ENCODE measurements at regions not wholly inside any gene's neighbourhood (a gene's known extent, or its start where the extent isn't known, plus 50 kb on each side); places are given as distances from the start of the nearest gene placed in this dataset.
"Not testable (repeated sequence)": the region's sequence is repeated elsewhere in the genome, so short reads cannot be mapped to it uniquely, and the experiment has no call there.

- no peaks in the 10 kb centered on the region for H3K36me3 Mint-ChIP-seq (ENCODE audit: insufficient read depth)
- TF ChIP-seq CTCF (IDR thresholded peaks at IDR 0.05; ENCODE audit: unreplicated experiment), result no peak
- H3K4me1 Mint-ChIP-seq (ENCODE audit: low read depth), result no peaks in the 10 kb centered on the region
- peaks cover 12% of the 10 kb centered on the region for H3K9me3 Mint-ChIP-seq (ENCODE audit: low read depth)
- no peak for DNase-seq (ENCODE audit: low spot score, unreplicated experiment)
- no peak overlapping the region for H3K4me3 Mint-ChIP-seq (ENCODE audit: low read depth)
- no peak overlapping the region for H3K27ac Mint-ChIP-seq
- no peaks in the 10 kb centered on the region for H3K27me3 Mint-ChIP-seq
Observed at GRCh38 chr5:92051741-92052140, 668.6 kb upstream of the ARRDC3 start.

- Mint-ChIP-seq H3K27me3 (no peaks in the 10 kb centered on the region), H3K27ac (no peak overlapping the region), H3K4me1 (ENCODE audit: low read depth) (peaks cover 1% of the 10 kb centered on the region)
Observed at GRCh38 chr5:92050970-92051369, 667.9 kb upstream of the ARRDC3 start.

GRCh38 chr5:92041911-92042660 is 659.0 kb upstream of the ARRDC3 start:
- Mint-ChIP-seq H3K4me3 (ENCODE audit: low read depth) (no peak overlapping the region), H3K36me3 (ENCODE audit: insufficient read depth) (no peaks in the 10 kb centered on the region), H3K4me1 (ENCODE audit: low read depth) (peaks cover 1% of the 10 kb centered on the region), H3K27me3 (no peaks in the 10 kb centered on the region), H3K27ac (no peak overlapping the region), H3K9me3 (ENCODE audit: low read depth) (peaks cover 2% of the 10 kb centered on the region)
- DNase-seq (ENCODE audit: low spot score, unreplicated experiment), result no peak
- no peak for TF ChIP-seq CTCF (IDR thresholded peaks at IDR 0.05; ENCODE audit: unreplicated experiment)

More at GRCh38 chr5:92050970-92051369, 667.9 kb upstream of the ARRDC3 start:
- no peak for TF ChIP-seq CTCF (IDR thresholded peaks at IDR 0.05; ENCODE audit: unreplicated experiment)
- no peaks in the 10 kb centered on the region for H3K36me3 Mint-ChIP-seq (ENCODE audit: insufficient read depth)
- peaks cover 12% of the 10 kb centered on the region for H3K9me3 Mint-ChIP-seq (ENCODE audit: low read depth)
- no peak for DNase-seq (ENCODE audit: low spot score, unreplicated experiment)
- H3K4me3 Mint-ChIP-seq (ENCODE audit: low read depth), result no peak overlapping the region

- H3K27me3 Mint-ChIP-seq, result no peaks in the 10 kb centered on the region
- DNase-seq (ENCODE audit: low spot score, unreplicated experiment), result no peak
- TF ChIP-seq CTCF (IDR thresholded peaks at IDR 0.05; ENCODE audit: unreplicated experiment), result no peak
- H3K4me3 Mint-ChIP-seq (ENCODE audit: low read depth), result no peak overlapping the region
- peaks cover 2% of the 10 kb centered on the region for H3K9me3 Mint-ChIP-seq (ENCODE audit: low read depth)
- H3K27ac Mint-ChIP-seq, result no peak overlapping the region
- no peaks in the 10 kb centered on the region for H3K4me1 Mint-ChIP-seq (ENCODE audit: low read depth)
- no peaks in the 10 kb centered on the region for H3K36me3 Mint-ChIP-seq (ENCODE audit: insufficient read depth)
Observed at GRCh38 chr5:92041206-92041605, 658.1 kb upstream of the ARRDC3 start.

GRCh38 chr5:92029792-92030191 is 646.7 kb upstream of the ARRDC3 start:
- H3K27ac Mint-ChIP-seq; H3K4me1 Mint-ChIP-seq (ENCODE audit: low read depth); H3K36me3 Mint-ChIP-seq (ENCODE audit: insufficient read depth); H3K27me3 Mint-ChIP-seq; H3K9me3 Mint-ChIP-seq (ENCODE audit: low read depth); H3K4me3 Mint-ChIP-seq (ENCODE audit: low read depth); DNase-seq (ENCODE audit: low spot score, unreplicated experiment): not testable (repeated sequence)

GRCh38 chr5:92023555-92023954 is 640.4 kb upstream of the ARRDC3 start:
- no peak for DNase-seq (ENCODE audit: low spot score, unreplicated experiment)
- Mint-ChIP-seq H3K27ac (no peak overlapping the region), H3K4me3 (ENCODE audit: low read depth) (no peak overlapping the region), H3K36me3 (ENCODE audit: insufficient read depth) (no peaks in the 10 kb centered on the region), H3K4me1 (ENCODE audit: low read depth) (peaks cover 4% of the 10 kb centered on the region), H3K9me3 (ENCODE audit: low read depth) (no peaks in the 10 kb centered on the region), H3K27me3 (no peaks in the 10 kb centered on the region)
- TF ChIP-seq CTCF (IDR thresholded peaks at IDR 0.05; ENCODE audit: unreplicated experiment), result no peak
